ENCODE measurements at regions not wholly inside any gene's neighbourhood (a gene's known extent, or its start where the extent isn't known, plus 50 kb on each side); places are given as distances from the start of the nearest gene placed in this dataset.

- TF ChIP-seq POLR2A (IDR thresholded peaks at IDR 0.05; ENCODE audit: low read depth, low read length) (no peak), POLR2AphosphoS5 (IDR thresholded peaks at IDR 0.05; ENCODE audit: low read depth, low read length) (no peak), TAF1 (IDR thresholded peaks at IDR 0.05; ENCODE audit: borderline replicate concordance, low read depth, low read length) (no peak)
- DNase-seq (ENCODE audit: insufficient read length) = no peak
- FAIRE-seq = no peak
Measured at GRCh38 chr11:28400331-28401100, 292.3 kb downstream of the METTL15 start.

GRCh38 chr11:28393348-28393747 lies 285.2 kb downstream of the METTL15 start:
- DNase-seq (ENCODE audit: insufficient read length) (no peak), FAIRE-seq (no peak)
- TF ChIP-seq TAF1 (IDR thresholded peaks at IDR 0.05; ENCODE audit: borderline replicate concordance, low read depth, low read length) (no peak), POLR2A (IDR thresholded peaks at IDR 0.05; ENCODE audit: low read depth, low read length) (no peak), POLR2AphosphoS5 (IDR thresholded peaks at IDR 0.05; ENCODE audit: low read depth, low read length) (no peak)

- FAIRE-seq = no peak
- TF ChIP-seq POLR2A (IDR thresholded peaks at IDR 0.05; ENCODE audit: low read depth, low read length) = no peak
- TF ChIP-seq POLR2AphosphoS5 (IDR thresholded peaks at IDR 0.05; ENCODE audit: low read depth, low read length) = no peak
- no peak for TF ChIP-seq TAF1 (IDR thresholded peaks at IDR 0.05; ENCODE audit: borderline replicate concordance, low read depth, low read length)
- DNase-seq (ENCODE audit: insufficient read length) = no peak
Measured at GRCh38 chr11:28384418-28384817, 276.2 kb downstream of the METTL15 start.

- DNase-seq (ENCODE audit: insufficient read length) (no peak), FAIRE-seq (no peak)
- TF ChIP-seq POLR2AphosphoS5 (IDR thresholded peaks at IDR 0.05; ENCODE audit: low read depth, low read length) = no peak
- TF ChIP-seq POLR2A (IDR thresholded peaks at IDR 0.05; ENCODE audit: low read depth, low read length) = no peak
- no peak for TF ChIP-seq TAF1 (IDR thresholded peaks at IDR 0.05; ENCODE audit: borderline replicate concordance, low read depth, low read length)
Measured at GRCh38 chr11:28383456-28383855, 275.3 kb downstream of the METTL15 start.
